H1 (cell line): ENCODE measurements at regions not wholly inside any gene's neighbourhood (a gene's known extent, or its start where the extent isn't known, plus 50 kb on each side); places are given as distances from the start of the nearest gene placed in this dataset.

Experiments
- CTCF ChIA-PET: fragments of 300-600 bp; sonication (Branson Sonifier 250); formaldehyde crosslinking; loops from one replicate; lab custom pipeline; 2021; ENCODE audit not compliant: partially characterized antibody; lab: Charles Lee
- POLR2A ChIA-PET: fragments of 300-600 bp; sonication (Branson Sonifier 250); formaldehyde crosslinking; loops from one replicate; lab custom pipeline; 2021; ENCODE audit warnings: inconsistent platforms; ENCODE audit not compliant: partially characterized antibody; lab: Charles Lee
- DNase-seq, 2 experiments: peaks; one replicate each; pipeline versions ENCODE4 v3.0.0 to v3.0.0-alpha.2; 2010 to 2022; ENCODE audit warnings: low spot score in 2 of 2, low read depth in 1 of 2, mixed read lengths in 1 of 2
- FAIRE-seq: peaks from 2 replicates; lab custom pipeline; 2011; peaks lifted over from hg19 to GRCh38; lab: Jason Lieb, UNC
- H2AFZ ChIP-seq: 2 replicates; pipeline ENCODE4 v1.8.1; 2012; ENCODE audit warnings: low read length, inconsistent platforms
- H2AK5ac ChIP-seq: 2 replicates; pipeline ENCODE4 v1.6.1; 2013; ENCODE audit warnings: low read depth, low read length
- H2BK120ac ChIP-seq: replicated peaks from 2 replicates; pipeline ENCODE3; 2013; ENCODE audit warnings: low read depth, low read length, inconsistent platforms
- H2BK12ac ChIP-seq: 2 replicates; pipeline ENCODE4 v1.6.1; 2013; ENCODE audit warnings: low read depth, low read length
- H2BK15ac ChIP-seq: 2 replicates; pipeline ENCODE4 v1.6.1; 2013; ENCODE audit warnings: low read length
- H2BK20ac ChIP-seq: 2 replicates; pipeline ENCODE4 v1.6.1; 2013; ENCODE audit warnings: low read length
- H2BK5ac ChIP-seq: 2 replicates; pipeline ENCODE4 v1.6.1; 2013; ENCODE audit warnings: low read depth, low read length
- H3K14ac ChIP-seq: 2 replicates; pipeline ENCODE4 v1.6.1; 2013; ENCODE audit warnings: inconsistent platforms; ENCODE audit not compliant: insufficient read length
- H3K18ac ChIP-seq: 2 replicates; pipeline ENCODE4 v1.6.1; 2013; ENCODE audit warnings: low read length; ENCODE audit errors: extremely low read depth
- H3K23ac ChIP-seq: 2 replicates; pipeline ENCODE4 v1.6.1; 2013; ENCODE audit warnings: inconsistent platforms; ENCODE audit not compliant: insufficient read length
- H3K23me2 ChIP-seq: 2 replicates; pipeline ENCODE4 v1.6.1; 2013; ENCODE audit warnings: low read depth, low read length
- H3K27ac ChIP-seq: 2 replicates; pipeline ENCODE4 v1.6.1; 2011; ENCODE audit warnings: low read depth, low read length, inconsistent platforms
- H3K27me3 ChIP-seq, 4 experiments: replicated peaks in 1 of 4; 1 replicate in 1 of 4; 2 replicates in 3 of 4; pipeline versions ENCODE4 v1.6.1 to v1.8.1; 2011 to 2013; ENCODE audit warnings: low read length in 3 of 4, mild to moderate bottlenecking in 3 of 4, inconsistent platforms in 2 of 4, mixed read lengths in 2 of 4, moderate library complexity in 1 of 4; ENCODE audit not compliant: control insufficient read depth in 3 of 4, insufficient read depth in 3 of 4; ENCODE audit errors: extremely low read depth in 1 of 4
- H3K36me3 ChIP-seq, 4 experiments: 2 replicates each; pipeline versions ENCODE4 v1.6.1 to v1.8.1; 2011 to 2013; ENCODE audit warnings: mild to moderate bottlenecking in 4 of 4, low read length in 3 of 4, moderate library complexity in 2 of 4, control low read depth in 1 of 4, inconsistent platforms in 1 of 4; ENCODE audit not compliant: insufficient read depth in 4 of 4, control insufficient read depth in 2 of 4
- H3K4ac ChIP-seq: replicated peaks from 2 replicates; pipeline ENCODE3; 2013; ENCODE audit warnings: low read length, low read depth, mixed read lengths, inconsistent platforms; ENCODE audit not compliant: insufficient read length
- H3K4me1 ChIP-seq, 4 experiments: replicated peaks in 1 of 4; 1 replicate in 1 of 4; 2 replicates in 3 of 4; pipeline versions ENCODE4 v1.6.1 to v1.8.1; 2011 to 2013; ENCODE audit warnings: low read length in 3 of 4, inconsistent platforms in 2 of 4, mixed read lengths in 1 of 4; ENCODE audit not compliant: insufficient read depth in 4 of 4, control insufficient read depth in 3 of 4
- H3K4me2 ChIP-seq, 2 experiments: 2 replicates each; pipeline versions ENCODE4 v1.6.1 to v1.8.1; 2011 to 2013; ENCODE audit warnings: low read depth in 2 of 2, low read length in 2 of 2, control low read depth in 1 of 2, inconsistent platforms in 1 of 2, mild to moderate bottlenecking in 1 of 2; ENCODE audit not compliant: insufficient read depth in 1 of 2
- H3K4me3 ChIP-seq, 4 experiments: fragments of 200-600, 300-600 bp in 1 of 4; sonication (generic), shearing (Covaris generic), sonication (Bioruptor Twin) in 1 of 4; 2 replicates each; pipeline versions ENCODE4 v1.5.1 to v1.8.1; 2011 to 2016; ENCODE audit warnings: low read length in 4 of 4, low read depth in 3 of 4, control low read depth in 2 of 4, inconsistent platforms in 2 of 4, mild to moderate bottlenecking in 2 of 4, mixed read lengths in 1 of 4, moderate library complexity in 1 of 4; ENCODE audit not compliant: insufficient read depth in 2 of 4; ENCODE audit errors: extremely low read depth in 1 of 4
- H3K56ac ChIP-seq: replicated peaks from 2 replicates; pipeline ENCODE3; 2013; ENCODE audit warnings: low read depth, mild to moderate bottlenecking, mixed read lengths, low read length, inconsistent platforms; ENCODE audit not compliant: insufficient read length
- H3K79me1 ChIP-seq: 2 replicates; pipeline ENCODE4 v1.6.1; 2013; ENCODE audit warnings: low read depth, low read length, control low read depth
- H3K79me2 ChIP-seq, 2 experiments: 2 replicates each; pipeline versions ENCODE4 v1.6.1 to v1.8.1; 2012 to 2013; ENCODE audit warnings: low read length in 2 of 2, mild to moderate bottlenecking in 2 of 2, inconsistent platforms in 1 of 2; ENCODE audit not compliant: insufficient read depth in 2 of 2, control insufficient read depth in 1 of 2
- H3K9ac ChIP-seq, 4 experiments: replicated peaks in 1 of 4; 1 replicate in 1 of 4; 2 replicates in 3 of 4; pipeline versions ENCODE4 v1.6.1 to v1.8.1; 2011 to 2013; ENCODE audit warnings: low read depth in 3 of 4, low read length in 3 of 4, control low read depth in 2 of 4, mild to moderate bottlenecking in 2 of 4, moderate library complexity in 2 of 4, inconsistent platforms in 1 of 4; ENCODE audit errors: extremely low read depth in 1 of 4
- H3K9me3 ChIP-seq, 2 experiments: 2 replicates each; pipeline versions ENCODE4 v1.6.1 to v1.8.1; 2012 to 2013; ENCODE audit warnings: mild to moderate bottlenecking in 2 of 2, moderate library complexity in 2 of 2, control low read depth in 1 of 2, inconsistent platforms in 1 of 2, low read depth in 1 of 2, low read length in 1 of 2, mixed read lengths in 1 of 2; ENCODE audit not compliant: insufficient read depth in 2 of 2
- H4K20me1 ChIP-seq, 2 experiments: replicated peaks in 1 of 2; 2 replicates each; pipeline versions ENCODE3 to v1.8.1; 2011 to 2013; ENCODE audit warnings: inconsistent platforms in 2 of 2, low read length in 2 of 2, mild to moderate bottlenecking in 1 of 2; ENCODE audit not compliant: insufficient read depth in 2 of 2, control insufficient read depth in 1 of 2
- H4K5ac ChIP-seq: 2 replicates; pipeline ENCODE4 v1.6.1; 2013; ENCODE audit warnings: low read length, low read depth, mixed read lengths, inconsistent platforms; ENCODE audit not compliant: insufficient read length
- H4K8ac ChIP-seq: 2 replicates; pipeline ENCODE4 v1.8.0; 2013; ENCODE audit warnings: mild to moderate bottlenecking, moderate library complexity, low read length, inconsistent platforms; ENCODE audit not compliant: insufficient read depth; ENCODE audit errors: extremely low read depth
- H4K91ac ChIP-seq: replicated peaks from 2 replicates; pipeline ENCODE3; 2013; ENCODE audit warnings: low read length, mixed read lengths, inconsistent platforms; ENCODE audit not compliant: insufficient read length
- ATF2 ChIP-seq: IDR thresholded peaks from 2 replicates; pipeline ENCODE4 v1.6.1; 2012; ENCODE audit warnings: low read length, inconsistent platforms
- BRCA1 ChIP-seq: IDR thresholded peaks from 2 replicates; pipeline ENCODE4 v1.6.1; 2012; ENCODE audit warnings: low read depth, low read length, improper control_type of control experiment
- CREB1 ChIP-seq: IDR thresholded peaks from 2 replicates; pipeline ENCODE4 v1.6.1; 2012; ENCODE audit warnings: inconsistent platforms
- CTBP2 ChIP-seq: IDR thresholded peaks from 2 replicates; pipeline ENCODE4 v1.7.0; 2011; ENCODE audit warnings: borderline replicate concordance, mild to moderate bottlenecking, moderate library complexity, mixed read lengths, low read length; ENCODE audit not compliant: insufficient read depth, insufficient read length
- EZH2 ChIP-seq: fragments of 200-600 bp; sonication (generic); IDR thresholded peaks from 2 replicates; pipeline ENCODE4 v1.7.1; 2012; ENCODE audit warnings: low read depth, mild to moderate bottlenecking, moderate library complexity, low read length, inconsistent platforms; ENCODE audit not compliant: severe bottlenecking
- GABPA ChIP-seq: IDR thresholded peaks from 2 replicates; pipeline ENCODE4 v1.6.1; 2011; ENCODE audit warnings: mild to moderate bottlenecking, low read length, moderate library complexity, borderline replicate concordance; ENCODE audit not compliant: insufficient read depth
- HDAC6 ChIP-seq: IDR thresholded peaks from one replicate; pipeline ENCODE4 v1.7.1; 2012; ENCODE audit warnings: low read depth, mild to moderate bottlenecking, inconsistent platforms, low read length, moderate library complexity
- KDM5A ChIP-seq: fragments of 200-600 bp; IDR thresholded peaks from 2 replicates; pipeline ENCODE4 v1.7.1; 2012; ENCODE audit warnings: mild to moderate bottlenecking, low read length, inconsistent platforms, mixed read lengths
- MAFK ChIP-seq: IDR thresholded peaks from 2 replicates; pipeline ENCODE4 v1.6.1; 2012; ENCODE audit warnings: low read depth, mild to moderate bottlenecking, improper control_type of control experiment, low read length
- SIX5 ChIP-seq: IDR thresholded peaks from 2 replicates; pipeline ENCODE4 v1.6.1; 2011; ENCODE audit warnings: mild to moderate bottlenecking, low read depth, low read length
- SP1 ChIP-seq: IDR thresholded peaks from 2 replicates; pipeline ENCODE4 v1.6.1; 2011; ENCODE audit warnings: low read depth, low read length
- SUZ12 ChIP-seq: fragments of 200-600 bp; sonication (generic); IDR thresholded peaks from 2 replicates; pipeline ENCODE4 v1.6.1; 2012; ENCODE audit warnings: mild to moderate bottlenecking, inconsistent platforms, low read length, moderate library complexity, mixed read lengths
- TCF12 ChIP-seq: IDR thresholded peaks from 2 replicates; pipeline ENCODE4 v1.6.1; 2011; ENCODE audit warnings: low read depth, mild to moderate bottlenecking, low read length
- WGBS, 2 experiments: shearing (Covaris generic) in 1 of 2; methylation state at CpG; one replicate each; pipeline versions ENCODE4 v1.1.6 to v1.1.7; 2013 to 2015; ENCODE audit warnings: low lambda C conversion rate in 2 of 2, mixed read lengths in 2 of 2, inconsistent platforms in 1 of 2, low coverage in 1 of 2, missing lambda C conversion rate in 1 of 2; ENCODE audit not compliant: insufficient replicate concordance in 2 of 2, insufficient coverage in 1 of 2, insufficient read length in 1 of 2; ENCODE audit errors: extremely low coverage in 1 of 2, missing lambda C conversion rate in 1 of 2; 5-methylcytosine and 5-hydroxymethylcytosine counted together

- no peak overlapping the region for H2AK5ac ChIP-seq
- FAIRE-seq (no peak), DNase-seq (no peak)
- no peaks in the 10 kb centered on the region for H3K79me2 ChIP-seq
- H4K8ac ChIP-seq, result no peak overlapping the region
- H3K4ac ChIP-seq, result no peak overlapping the region
- H2BK15ac ChIP-seq, result no peak overlapping the region
- 84% methylated on average over 2 of the region's 2 CpGs; no CpG with 5 or more reads in 1 of the 2 experiments for WGBS, 2 experiments
- no peak overlapping the region for H3K4me2 ChIP-seq
- H2BK20ac ChIP-seq, result no peak overlapping the region
- no peaks in the 10 kb centered on the region for H3K9me3 ChIP-seq
- H3K4me1 ChIP-seq, result no peaks in the 10 kb centered on the region
- no peak overlapping the region for H2BK120ac ChIP-seq
- H2BK5ac ChIP-seq, result no peak overlapping the region
- H3K18ac ChIP-seq, result no peak overlapping the region
- H2BK12ac ChIP-seq, result no peak overlapping the region
- H2AFZ ChIP-seq, result no peak overlapping the region
- no peak overlapping the region for H4K91ac ChIP-seq
- no peaks in the 10 kb centered on the region for H3K23me2 ChIP-seq
- H3K79me1 ChIP-seq, result no peaks in the 10 kb centered on the region
- no peaks in the 10 kb centered on the region for H4K20me1 ChIP-seq
- no peak overlapping the region for H3K56ac ChIP-seq
- ChIA-PET POLR2A (no interaction called here), CTCF (interaction anchor here (0.6 to 1.6 kb wide), 3 partner anchors 9 to 435 kb away, joined by 3 to 6 read pairs (median 3); no protein-coding TSS in a partner anchor)
- H3K27ac ChIP-seq, result no peak overlapping the region
- no peak overlapping the region for H3K9ac ChIP-seq
- H3K14ac ChIP-seq, result no peak overlapping the region
- H3K23ac ChIP-seq, result no peak overlapping the region
- H3K36me3 ChIP-seq, result no peaks in the 10 kb centered on the region
- no peak overlapping the region for H3K4me3 ChIP-seq
- no peaks in the 10 kb centered on the region for H3K27me3 ChIP-seq
- H4K5ac ChIP-seq, result no peak overlapping the region
- no peak for TF ChIP-seq MAFK
- no peak for TF ChIP-seq ATF2
- TF ChIP-seq SIX5, result no peak
- no peak for TF ChIP-seq KDM5A
- no peak for TF ChIP-seq CREB1
- no peak for TF ChIP-seq SP1
- TF ChIP-seq SUZ12, result no peak
- TF ChIP-seq GABPA, result no peak
- TF ChIP-seq TCF12, result no peak
- no peak for TF ChIP-seq CTBP2
- no peak for TF ChIP-seq EZH2
- TF ChIP-seq HDAC6, result no peak
- no peak for TF ChIP-seq BRCA1
These were observed 81.8 kb upstream of the STARD13 start for GRCh38 chr13:33367171-33367895.
